ENCODE measurements at regions not wholly inside any gene's neighbourhood (a gene's known extent, or its start where the extent isn't known, plus 50 kb on each side); places are given as distances from the start of the nearest gene placed in this dataset.

- DNase-seq (ENCODE audit: low read depth) = no peak
Measured at GRCh38 chr2:12113412-12113811, 367.0 kb downstream of the LPIN1 start.

- no peak for DNase-seq (ENCODE audit: low read depth)
Measured at GRCh38 chr2:12114816-12115215, 368.4 kb downstream of the LPIN1 start.

GRCh38 chr2:12116228-12116750 lies 369.9 kb downstream of the LPIN1 start:
- no peak for DNase-seq (ENCODE audit: low read depth)

- DNase-seq (ENCODE audit: low read depth) = no peak
Measured at GRCh38 chr2:12119841-12120240, 373.4 kb downstream of the LPIN1 start.

GRCh38 chr2:12120281-12121150 lies 374.1 kb downstream of the LPIN1 start:
- DNase-seq (ENCODE audit: low read depth) = no peak

GRCh38 chr2:12124790-12125189 lies 378.4 kb downstream of the LPIN1 start:
- no peak for DNase-seq (ENCODE audit: low read depth)

GRCh38 chr2:12126318-12126717 lies 379.9 kb downstream of the LPIN1 start:
- no peak for DNase-seq (ENCODE audit: low read depth)

GRCh38 chr2:12127638-12128037 lies 381.2 kb downstream of the LPIN1 start:
- DNase-seq (ENCODE audit: low read depth) = no peak

- DNase-seq (ENCODE audit: low read depth) = no peak
Measured at GRCh38 chr2:12131975-12132374, 385.5 kb downstream of the LPIN1 start.

- DNase-seq (ENCODE audit: low read depth) = no peak
Measured at GRCh38 chr2:12141618-12142258, 395.3 kb downstream of the LPIN1 start.

GRCh38 chr2:12151716-12152115 lies 405.3 kb downstream of the LPIN1 start:
- DNase-seq (ENCODE audit: low read depth) = no peak

GRCh38 chr2:12152888-12153287 lies 406.5 kb downstream of the LPIN1 start:
- no peak for DNase-seq (ENCODE audit: low read depth)

GRCh38 chr2:12155303-12156051 lies 409.0 kb downstream of the LPIN1 start:
- no peak for DNase-seq (ENCODE audit: low read depth)

GRCh38 chr2:12156349-12156748 lies 409.9 kb downstream of the LPIN1 start:
- DNase-seq (ENCODE audit: low read depth) = no peak

- DNase-seq (ENCODE audit: low read depth) = no peak
Measured at GRCh38 chr2:12161085-12161484, 414.7 kb downstream of the LPIN1 start.

GRCh38 chr2:12162269-12163247 lies 416.1 kb downstream of the LPIN1 start:
- no peak for DNase-seq (ENCODE audit: low read depth)

GRCh38 chr2:12163866-12164265 lies 417.4 kb downstream of the LPIN1 start:
- DNase-seq (ENCODE audit: low read depth) = no peak

GRCh38 chr2:12164689-12165088 lies 418.3 kb downstream of the LPIN1 start:
- no peak for DNase-seq (ENCODE audit: low read depth)

GRCh38 chr2:12167525-12168317 lies 421.3 kb downstream of the LPIN1 start:
- DNase-seq (ENCODE audit: low read depth) = no peak

GRCh38 chr2:12168354-12168753 lies 421.9 kb downstream of the LPIN1 start:
- DNase-seq (ENCODE audit: low read depth) = no peak
